A549 (cell line): ENCODE measurements at regions not wholly inside any gene's neighbourhood (a gene's known extent, or its start where the extent isn't known, plus 50 kb on each side); places are given as distances from the start of the nearest gene placed in this dataset.

Experiments
- EP300 ChIP-seq, 2 experiments: fragments of >200 bp; sonication (Bioruptor Twin); formaldehyde crosslinking; IDR thresholded peaks; 2 replicates in 1 of 2; 3 replicates in 1 of 2; pipeline ENCODE4 v1.6.1; 2016 to 2017
- HOXA7 ChIP-seq: fragments of 250-450 bp; sonication (Bioruptor Pico); IDR thresholded peaks from 2 replicates; pipeline ENCODE4 v1.5.0; 2020; ENCODE audit warnings: mild to moderate bottlenecking, moderate library complexity
- PHF8 ChIP-seq: fragments of 200-600 bp; sonication (generic); IDR thresholded peaks from 2 replicates; pipeline ENCODE4 v1.6.1; 2016; ENCODE audit warnings: low read depth, mild to moderate bottlenecking, antibody characterized with exemption, moderate library complexity, borderline replicate concordance
- POLR2A ChIP-seq: IDR thresholded peaks from 2 replicates; pipeline ENCODE4 v1.6.1; 2012; ENCODE audit warnings: mild to moderate bottlenecking, low read length
- RNF2 ChIP-seq: fragments of 200-600 bp; sonication (generic); IDR thresholded peaks from 2 replicates; pipeline ENCODE4 v1.6.1; 2016; ENCODE audit warnings: low read depth, mild to moderate bottlenecking, antibody characterized with exemption, moderate library complexity, borderline replicate concordance
- SREBF2 ChIP-seq: fragments of 450-650 bp; IDR thresholded peaks from 2 replicates; pipeline ENCODE4 v1.6.1; 2014; ENCODE audit warnings: mild to moderate bottlenecking, moderate library complexity
- ZSCAN20 ChIP-seq: fragments of 250-450 bp; sonication (Bioruptor Pico); IDR thresholded peaks from 2 replicates; pipeline ENCODE4 v1.8.0; 2022; ENCODE audit warnings: mild to moderate bottlenecking, moderate library complexity
- TF ChIP-seq, protein P1 (sequence below): IDR thresholded peaks from 2 replicates; pipeline ENCODE4 v1.6.1; 2012
- TF ChIP-seq, protein P2 (sequence below): fragments of >200 bp; sonication (Bioruptor Twin); formaldehyde crosslinking; IDR thresholded peaks from 3 replicates; pipeline ENCODE4 v1.5.1; 2016
- TF ChIP-seq, protein P3 (sequence below): fragments of 200-600 bp; sonication (generic); IDR thresholded peaks from 2 replicates; pipeline ENCODE4 v1.6.1; 2016; ENCODE audit warnings: antibody characterized with exemption, mild to moderate bottlenecking, moderate library complexity

DNA sequence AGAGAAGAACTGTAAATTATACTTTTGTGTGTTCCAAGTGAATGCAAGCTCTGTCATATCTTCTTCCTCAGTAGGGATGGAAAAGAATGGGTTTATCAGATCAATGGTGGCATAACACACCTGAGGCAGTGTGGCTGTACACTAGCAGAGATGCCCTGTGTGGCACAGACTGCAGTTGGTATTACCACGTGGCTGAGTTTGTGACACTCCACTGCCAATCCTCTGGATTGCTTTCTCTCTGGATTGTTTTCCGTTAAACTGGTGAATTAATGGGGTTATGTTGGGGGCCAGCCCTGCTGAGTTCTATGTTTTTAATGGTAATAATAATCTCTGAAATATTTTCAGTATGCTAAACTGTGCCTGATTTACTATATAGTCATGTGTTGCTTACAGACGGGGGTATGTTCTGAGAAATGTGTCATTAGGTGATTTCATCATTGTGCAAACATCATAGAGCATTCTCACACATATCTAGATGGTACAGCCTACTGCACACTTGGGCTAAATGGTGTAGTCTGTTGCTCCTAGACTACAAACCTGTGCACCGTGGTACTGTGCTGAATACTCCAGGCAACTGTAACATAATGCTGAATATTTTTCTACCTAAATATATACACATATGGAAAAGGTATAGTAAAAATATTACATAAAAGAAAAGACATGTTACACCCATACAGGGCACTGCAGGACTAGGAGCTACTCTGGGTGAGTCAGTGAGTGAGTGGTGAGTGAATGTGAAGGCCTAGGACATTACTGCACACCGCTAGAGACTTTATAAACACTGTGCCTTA is 84.7 kb upstream of the ST6GAL2 start:
- no peak for TF ChIP-seq HOXA7 (CRISPR knock-in tag)
- TF ChIP-seq SREBF2 = no peak
- no peak for TF ChIP-seq PHF8
- TF ChIP-seq, protein P1, sequence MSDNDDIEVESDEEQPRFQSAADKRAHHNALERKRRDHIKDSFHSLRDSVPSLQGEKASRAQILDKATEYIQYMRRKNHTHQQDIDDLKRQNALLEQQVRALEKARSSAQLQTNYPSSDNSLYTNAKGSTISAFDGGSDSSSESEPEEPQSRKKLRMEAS = peak; percentile 75
- TF ChIP-seq, protein P2, sequence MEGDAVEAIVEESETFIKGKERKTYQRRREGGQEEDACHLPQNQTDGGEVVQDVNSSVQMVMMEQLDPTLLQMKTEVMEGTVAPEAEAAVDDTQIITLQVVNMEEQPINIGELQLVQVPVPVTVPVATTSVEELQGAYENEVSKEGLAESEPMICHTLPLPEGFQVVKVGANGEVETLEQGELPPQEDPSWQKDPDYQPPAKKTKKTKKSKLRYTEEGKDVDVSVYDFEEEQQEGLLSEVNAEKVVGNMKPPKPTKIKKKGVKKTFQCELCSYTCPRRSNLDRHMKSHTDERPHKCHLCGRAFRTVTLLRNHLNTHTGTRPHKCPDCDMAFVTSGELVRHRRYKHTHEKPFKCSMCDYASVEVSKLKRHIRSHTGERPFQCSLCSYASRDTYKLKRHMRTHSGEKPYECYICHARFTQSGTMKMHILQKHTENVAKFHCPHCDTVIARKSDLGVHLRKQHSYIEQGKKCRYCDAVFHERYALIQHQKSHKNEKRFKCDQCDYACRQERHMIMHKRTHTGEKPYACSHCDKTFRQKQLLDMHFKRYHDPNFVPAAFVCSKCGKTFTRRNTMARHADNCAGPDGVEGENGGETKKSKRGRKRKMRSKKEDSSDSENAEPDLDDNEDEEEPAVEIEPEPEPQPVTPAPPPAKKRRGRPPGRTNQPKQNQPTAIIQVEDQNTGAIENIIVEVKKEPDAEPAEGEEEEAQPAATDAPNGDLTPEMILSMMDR = no peak
- no peak for TF ChIP-seq POLR2A
- TF ChIP-seq, protein P3, sequence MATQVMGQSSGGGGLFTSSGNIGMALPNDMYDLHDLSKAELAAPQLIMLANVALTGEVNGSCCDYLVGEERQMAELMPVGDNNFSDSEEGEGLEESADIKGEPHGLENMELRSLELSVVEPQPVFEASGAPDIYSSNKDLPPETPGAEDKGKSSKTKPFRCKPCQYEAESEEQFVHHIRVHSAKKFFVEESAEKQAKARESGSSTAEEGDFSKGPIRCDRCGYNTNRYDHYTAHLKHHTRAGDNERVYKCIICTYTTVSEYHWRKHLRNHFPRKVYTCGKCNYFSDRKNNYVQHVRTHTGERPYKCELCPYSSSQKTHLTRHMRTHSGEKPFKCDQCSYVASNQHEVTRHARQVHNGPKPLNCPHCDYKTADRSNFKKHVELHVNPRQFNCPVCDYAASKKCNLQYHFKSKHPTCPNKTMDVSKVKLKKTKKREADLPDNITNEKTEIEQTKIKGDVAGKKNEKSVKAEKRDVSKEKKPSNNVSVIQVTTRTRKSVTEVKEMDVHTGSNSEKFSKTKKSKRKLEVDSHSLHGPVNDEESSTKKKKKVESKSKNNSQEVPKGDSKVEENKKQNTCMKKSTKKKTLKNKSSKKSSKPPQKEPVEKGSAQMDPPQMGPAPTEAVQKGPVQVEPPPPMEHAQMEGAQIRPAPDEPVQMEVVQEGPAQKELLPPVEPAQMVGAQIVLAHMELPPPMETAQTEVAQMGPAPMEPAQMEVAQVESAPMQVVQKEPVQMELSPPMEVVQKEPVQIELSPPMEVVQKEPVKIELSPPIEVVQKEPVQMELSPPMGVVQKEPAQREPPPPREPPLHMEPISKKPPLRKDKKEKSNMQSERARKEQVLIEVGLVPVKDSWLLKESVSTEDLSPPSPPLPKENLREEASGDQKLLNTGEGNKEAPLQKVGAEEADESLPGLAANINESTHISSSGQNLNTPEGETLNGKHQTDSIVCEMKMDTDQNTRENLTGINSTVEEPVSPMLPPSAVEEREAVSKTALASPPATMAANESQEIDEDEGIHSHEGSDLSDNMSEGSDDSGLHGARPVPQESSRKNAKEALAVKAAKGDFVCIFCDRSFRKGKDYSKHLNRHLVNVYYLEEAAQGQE = no peak
- no peak for TF ChIP-seq RNF2
- TF ChIP-seq EP300 (IDR thresholded peaks at IDR 0.05) = peak; percentile 40 to 53; a peak in 2 of 5 replicates
- TF ChIP-seq ZSCAN20 (CRISPR knock-in tag) = no peak
